ENCODE measurements at regions not wholly inside any gene's neighbourhood (a gene's known extent, or its start where the extent isn't known, plus 50 kb on each side); places are given as distances from the start of the nearest gene placed in this dataset.
"Not testable (repeated sequence)": the region's sequence is repeated elsewhere in the genome, so short reads cannot be mapped to it uniquely, and the experiment has no call there.

- not testable (repeated sequence) for TF ChIP-seq POLR2A (IDR thresholded peaks at IDR 0.05)
- TF ChIP-seq, protein P1, sequence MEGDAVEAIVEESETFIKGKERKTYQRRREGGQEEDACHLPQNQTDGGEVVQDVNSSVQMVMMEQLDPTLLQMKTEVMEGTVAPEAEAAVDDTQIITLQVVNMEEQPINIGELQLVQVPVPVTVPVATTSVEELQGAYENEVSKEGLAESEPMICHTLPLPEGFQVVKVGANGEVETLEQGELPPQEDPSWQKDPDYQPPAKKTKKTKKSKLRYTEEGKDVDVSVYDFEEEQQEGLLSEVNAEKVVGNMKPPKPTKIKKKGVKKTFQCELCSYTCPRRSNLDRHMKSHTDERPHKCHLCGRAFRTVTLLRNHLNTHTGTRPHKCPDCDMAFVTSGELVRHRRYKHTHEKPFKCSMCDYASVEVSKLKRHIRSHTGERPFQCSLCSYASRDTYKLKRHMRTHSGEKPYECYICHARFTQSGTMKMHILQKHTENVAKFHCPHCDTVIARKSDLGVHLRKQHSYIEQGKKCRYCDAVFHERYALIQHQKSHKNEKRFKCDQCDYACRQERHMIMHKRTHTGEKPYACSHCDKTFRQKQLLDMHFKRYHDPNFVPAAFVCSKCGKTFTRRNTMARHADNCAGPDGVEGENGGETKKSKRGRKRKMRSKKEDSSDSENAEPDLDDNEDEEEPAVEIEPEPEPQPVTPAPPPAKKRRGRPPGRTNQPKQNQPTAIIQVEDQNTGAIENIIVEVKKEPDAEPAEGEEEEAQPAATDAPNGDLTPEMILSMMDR (IDR thresholded peaks at IDR 0.05), result not testable (repeated sequence)
Measured at GRCh38 chr7:58085444-58085843, 635.5 kb downstream of the ZNF716 start.
